ENCODE measurements at regions not wholly inside any gene's neighbourhood (a gene's known extent, or its start where the extent isn't known, plus 50 kb on each side); places are given as distances from the start of the nearest gene placed in this dataset.
"Not testable (repeated sequence)": the region's sequence is repeated elsewhere in the genome, so short reads cannot be mapped to it uniquely, and the experiment has no call there.

GRCh38 chr6:27130668-27131428 is 116.7 kb upstream of the PRSS16 start:
- peaks cover 0 to 2% (median 0%) of the 10 kb centered on the region in 3 experiments; a peak in 1 of 7 replicates for H3K36me3 Mint-ChIP-seq (ENCODE audit: insufficient read depth in 1 of 3, low read depth in 3 of 3)
- no peak for DNase-seq
- Histone ChIP-seq H3K9ac (ENCODE audit: extremely low read depth, insufficient read length, low read length) (peak overlapping the region; percentile 73), H3K79me1 (ENCODE audit: insufficient read depth, low read depth, low read length, poor library complexity, severe bottlenecking) (no peaks in the 10 kb centered on the region), H3K4me2 (ENCODE audit: insufficient read depth, insufficient read length, low read length) (peak overlapping the region; percentile 78), H3K9me3 (ENCODE audit: control insufficient read depth, low read depth, low read length) (no peaks in the 10 kb centered on the region), H3K14ac (ENCODE audit: insufficient read depth, low read length) (no peak overlapping the region), H3K23me2 (ENCODE audit: insufficient read length, low read depth, low read length, poor library complexity, severe bottlenecking) (peaks cover 10% of the 10 kb centered on the region), H3K23ac (ENCODE audit: insufficient read length, low read depth, low read length) (no peak overlapping the region), H2BK5ac (ENCODE audit: insufficient read length, low read length) (no peak overlapping the region), H2BK120ac (ENCODE audit: low read depth, low read length, poor library complexity, severe bottlenecking) (no peak overlapping the region), H3K27me3 (ENCODE audit: insufficient read depth, low read length) (no peaks in the 10 kb centered on the region), H3K56ac (ENCODE audit: insufficient read length, low read depth, low read length) (no peak overlapping the region), H2BK12ac (ENCODE audit: insufficient read length, low read depth, low read length) (no peak overlapping the region), H3K4me1 (ENCODE audit: insufficient read depth, low read length) (no peaks in the 10 kb centered on the region; the same call in 1 of the 2 replicates), H2BK15ac (ENCODE audit: low read depth, low read length) (no peak overlapping the region), H3T11ph (ENCODE audit: low read length) (no peak overlapping the region), H2BK20ac (ENCODE audit: low read depth, low read length, poor library complexity, severe bottlenecking) (no peak overlapping the region), H4K5ac (ENCODE audit: insufficient read length, low read depth, low read length) (no peak overlapping the region), H3K18ac (ENCODE audit: insufficient read length, low read depth, low read length) (no peak overlapping the region), H4K20me1 (ENCODE audit: control insufficient read depth, insufficient read depth, insufficient read length) (no peaks in the 10 kb centered on the region), H4K8ac (replicated peaks; ENCODE audit: insufficient read length, low read depth, low read length) (no peak overlapping the region), H3K79me2 (ENCODE audit: insufficient read depth, low read length) (no peaks in the 10 kb centered on the region), H2AFZ (ENCODE audit: low read length) (no peak overlapping the region), H2AK5ac (ENCODE audit: insufficient read length, low read length) (no peak overlapping the region), H3K4ac (ENCODE audit: low read depth, low read length) (no peak overlapping the region), H3K27ac (ENCODE audit: insufficient read length, low read depth, low read length) (no peak overlapping the region), H4K91ac (ENCODE audit: insufficient read length, low read depth, low read length) (no peak overlapping the region)
- no CpG with 5 or more reads among the region's 7 CpGs for WGBS (ENCODE audit: extremely low coverage, insufficient read length, low lambda C conversion rate)
- no peak overlapping the region for H3K4me3 Mint-ChIP-seq
- no peak for TF ChIP-seq CTCF (conservative IDR thresholded peaks at IDR 0.05)
- no peaks in the 10 kb centered on the region; a peak in 1 of 5 replicates for H3K9me3 Mint-ChIP-seq
- peaks cover 7% of the 10 kb centered on the region for H3K27me3 Mint-ChIP-seq (ENCODE audit: low read depth)
- H3K27ac Mint-ChIP-seq: no peak overlapping the region
- H3K4me1 Mint-ChIP-seq: peaks cover 26 to 33% of the 10 kb centered on the region in 2 experiments

- not testable (repeated sequence) for H2BK120ac ChIP-seq (ENCODE audit: low read depth, low read length, poor library complexity, severe bottlenecking); H3K4ac ChIP-seq (ENCODE audit: low read depth, low read length); H2AK5ac ChIP-seq (ENCODE audit: insufficient read length, low read length); H4K20me1 ChIP-seq (ENCODE audit: control insufficient read depth, insufficient read depth, insufficient read length); H2BK15ac ChIP-seq (ENCODE audit: low read depth, low read length); H3K9me3 ChIP-seq (ENCODE audit: control insufficient read depth, low read depth, low read length); H2AFZ ChIP-seq (ENCODE audit: low read length); H3K36me3 Mint-ChIP-seq (ENCODE audit: insufficient read depth in 1 of 3, low read depth in 3 of 3); H3K27me3 ChIP-seq (ENCODE audit: insufficient read depth, low read length); H3K79me2 ChIP-seq (ENCODE audit: insufficient read depth, low read length); H4K5ac ChIP-seq (ENCODE audit: insufficient read length, low read depth, low read length); H4K8ac ChIP-seq (replicated peaks; ENCODE audit: insufficient read length, low read depth, low read length); H2BK12ac ChIP-seq (ENCODE audit: insufficient read length, low read depth, low read length); H3K79me1 ChIP-seq (ENCODE audit: insufficient read depth, low read depth, low read length, poor library complexity, severe bottlenecking); H3K23ac ChIP-seq (ENCODE audit: insufficient read length, low read depth, low read length); H3K23me2 ChIP-seq (ENCODE audit: insufficient read length, low read depth, low read length, poor library complexity, severe bottlenecking); H3K4me3 Mint-ChIP-seq; H3K9me3 Mint-ChIP-seq; H3K27ac Mint-ChIP-seq; H3K4me1 ChIP-seq (ENCODE audit: insufficient read depth, low read length); H3T11ph ChIP-seq (ENCODE audit: low read length); H3K56ac ChIP-seq (ENCODE audit: insufficient read length, low read depth, low read length); H2BK5ac ChIP-seq (ENCODE audit: insufficient read length, low read length); H4K91ac ChIP-seq (ENCODE audit: insufficient read length, low read depth, low read length); DNase-seq; H3K27me3 Mint-ChIP-seq (ENCODE audit: low read depth); H2BK20ac ChIP-seq (ENCODE audit: low read depth, low read length, poor library complexity, severe bottlenecking)
- H3K14ac ChIP-seq (ENCODE audit: insufficient read depth, low read length): peak overlapping the region; percentile 94
- H3K18ac ChIP-seq (ENCODE audit: insufficient read length, low read depth, low read length): peak overlapping the region; percentile 90
- peaks cover 33 to 45% of the 10 kb centered on the region in 2 experiments for H3K4me1 Mint-ChIP-seq
- H3K9ac ChIP-seq (ENCODE audit: extremely low read depth, insufficient read length, low read length): peak overlapping the region; percentile 93
- H3K4me2 ChIP-seq (ENCODE audit: insufficient read depth, insufficient read length, low read length): peak overlapping the region; percentile 78
- no CpG with 5 or more reads among the region's 14 CpGs for WGBS (ENCODE audit: extremely low coverage, insufficient read length, low lambda C conversion rate)
- peak overlapping the region; percentile 92 for H3K27ac ChIP-seq (ENCODE audit: insufficient read length, low read depth, low read length)
Measured at GRCh38 chr6:27132282-27132531, 115.3 kb upstream of the PRSS16 start.
